Transverse colon (tissue), 3 donors: ENCODE measurements at regions not wholly inside any gene's neighbourhood (a gene's known extent, or its start where the extent isn't known, plus 50 kb on each side); places are given as distances from the start of the nearest gene placed in this dataset.

ENCODE experiments used
- EP300 ChIP-seq: sonication (generic); formaldehyde crosslinking; IDR thresholded peaks from one replicate; pipeline ENCODE4 v1.6.1; 2017; ENCODE audit warnings: antibody characterized with exemption, low read depth
- POLR2A ChIP-seq: fragments of 450-650 bp; IDR thresholded peaks from one replicate; pipeline ENCODE4 v1.6.1; 2016; ENCODE audit warnings: antibody characterized with exemption, mild to moderate bottlenecking, moderate library complexity
- TF ChIP-seq, protein P1 (sequence below), 5 experiments: fragments of 200-600 bp in 3 of 5; fragments of 450-650 bp in 2 of 5; sonication (generic) in 3 of 5; IDR thresholded peaks; 1 replicate in 2 of 5; 2 replicates in 3 of 5; pipeline ENCODE4 v1.5.1; 2016 to 2017; ENCODE audit warnings: antibody characterized with exemption in 5 of 5, inconsistent platforms in 3 of 5, mild to moderate bottlenecking in 2 of 5, moderate library complexity in 1 of 5

DNA sequence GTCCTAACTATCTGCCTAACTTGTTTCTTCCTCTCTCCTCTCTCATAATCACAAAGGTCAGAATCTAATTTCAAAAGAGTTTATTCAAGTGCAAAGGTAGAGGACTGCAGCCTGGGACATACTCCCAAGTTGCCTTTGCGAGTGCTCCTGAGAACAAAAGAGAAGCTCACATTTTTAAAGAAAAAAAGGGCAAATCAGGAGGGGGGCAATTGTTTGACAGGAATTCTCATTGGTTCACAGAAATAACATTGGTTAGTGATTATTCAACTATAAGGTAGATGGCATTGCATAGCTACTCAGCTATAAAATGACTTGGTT, 108.1 kb upstream of the RAI14 start:
- TF ChIP-seq, protein P1, sequence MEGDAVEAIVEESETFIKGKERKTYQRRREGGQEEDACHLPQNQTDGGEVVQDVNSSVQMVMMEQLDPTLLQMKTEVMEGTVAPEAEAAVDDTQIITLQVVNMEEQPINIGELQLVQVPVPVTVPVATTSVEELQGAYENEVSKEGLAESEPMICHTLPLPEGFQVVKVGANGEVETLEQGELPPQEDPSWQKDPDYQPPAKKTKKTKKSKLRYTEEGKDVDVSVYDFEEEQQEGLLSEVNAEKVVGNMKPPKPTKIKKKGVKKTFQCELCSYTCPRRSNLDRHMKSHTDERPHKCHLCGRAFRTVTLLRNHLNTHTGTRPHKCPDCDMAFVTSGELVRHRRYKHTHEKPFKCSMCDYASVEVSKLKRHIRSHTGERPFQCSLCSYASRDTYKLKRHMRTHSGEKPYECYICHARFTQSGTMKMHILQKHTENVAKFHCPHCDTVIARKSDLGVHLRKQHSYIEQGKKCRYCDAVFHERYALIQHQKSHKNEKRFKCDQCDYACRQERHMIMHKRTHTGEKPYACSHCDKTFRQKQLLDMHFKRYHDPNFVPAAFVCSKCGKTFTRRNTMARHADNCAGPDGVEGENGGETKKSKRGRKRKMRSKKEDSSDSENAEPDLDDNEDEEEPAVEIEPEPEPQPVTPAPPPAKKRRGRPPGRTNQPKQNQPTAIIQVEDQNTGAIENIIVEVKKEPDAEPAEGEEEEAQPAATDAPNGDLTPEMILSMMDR (IDR thresholded peaks at IDR 0.05), result no peak
- TF ChIP-seq POLR2A, result no peak
- TF ChIP-seq EP300, result no peak
